ENCODE measurements at regions not wholly inside any gene's neighbourhood (a gene's known extent, or its start where the extent isn't known, plus 50 kb on each side); places are given as distances from the start of the nearest gene placed in this dataset.
"Not testable (repeated sequence)": the region's sequence is repeated elsewhere in the genome, so short reads cannot be mapped to it uniquely, and the experiment has no call there.

GRCh38 chr20:29306390-29307072 is 1950.9 kb upstream of the DEFB115 start:
- ChIA-PET POLR2A (no interaction called here), CTCF (no interaction called here)
- H3K36me3 ChIP-seq (ENCODE audit: control insufficient read depth in 2 of 2, insufficient read depth in 1 of 2, low read length in 2 of 2): no peaks in the 10 kb centered on the region
- H3K9me3 ChIP-seq (ENCODE audit: control insufficient read depth, insufficient read depth, low read depth, low read length): no peaks in the 10 kb centered on the region
- H3K27ac ChIP-seq (ENCODE audit: extremely low read depth, low read depth, low read length): no peak overlapping the region
- TF ChIP-seq GLIS1 (tag by site-specific recombination; IDR thresholded peaks at IDR 0.05): no peak
- no peak for TF ChIP-seq ZNF311 (tag by site-specific recombination; IDR thresholded peaks at IDR 0.05; ENCODE audit: borderline replicate concordance)
- no peak for TF ChIP-seq ZBTB8A (tag by site-specific recombination; IDR thresholded peaks at IDR 0.05)
- no peak for TF ChIP-seq ZNF354C (tag by site-specific recombination; IDR thresholded peaks at IDR 0.05; ENCODE audit: borderline replicate concordance, low read depth)
- no peak for TF ChIP-seq OSR2 (tag by site-specific recombination; IDR thresholded peaks at IDR 0.05)
- H3K4me1 ChIP-seq (ENCODE audit: control insufficient read depth, insufficient read depth, low read length): no peaks in the 10 kb centered on the region
- no peak overlapping the region for H3K4me3 ChIP-seq (ENCODE audit: low read depth, low read length)

- H3K4me1 ChIP-seq (ENCODE audit: control insufficient read depth, insufficient read depth, low read length); CTCF ChIA-PET; H3K9me3 ChIP-seq (ENCODE audit: control insufficient read depth, insufficient read depth, low read depth, low read length); H3K36me3 ChIP-seq (ENCODE audit: control insufficient read depth in 2 of 2, insufficient read depth in 1 of 2, low read length in 2 of 2); POLR2A ChIA-PET; H3K27ac ChIP-seq (ENCODE audit: extremely low read depth, low read depth, low read length); H3K4me3 ChIP-seq (ENCODE audit: low read depth, low read length): not testable (repeated sequence)
These were observed 1950.0 kb upstream of the DEFB115 start for GRCh38 chr20:29307484-29307883.

- H3K27ac ChIP-seq (ENCODE audit: extremely low read depth, low read depth, low read length); CTCF ChIA-PET; H3K36me3 ChIP-seq (ENCODE audit: control insufficient read depth in 2 of 2, insufficient read depth in 1 of 2, low read length in 2 of 2); POLR2A ChIA-PET; H3K4me3 ChIP-seq (ENCODE audit: low read depth, low read length); H3K4me1 ChIP-seq (ENCODE audit: control insufficient read depth, insufficient read depth, low read length); H3K9me3 ChIP-seq (ENCODE audit: control insufficient read depth, insufficient read depth, low read depth, low read length): not testable (repeated sequence)
- TF ChIP-seq ZNF596 (tag by site-specific recombination; IDR thresholded peaks at IDR 0.05): peak; percentile 93
- 0 out of 2 replicates have a peak, but pooled peaks have one; percentile 23 for TF ChIP-seq ZNF366 (tag by site-specific recombination; conservative IDR thresholded peaks at IDR 0.05)
These were observed 1948.5 kb upstream of the DEFB115 start for GRCh38 chr20:29308956-29309355.

- H3K4me1 ChIP-seq (ENCODE audit: control insufficient read depth, insufficient read depth, low read length); H3K4me3 ChIP-seq (ENCODE audit: low read depth, low read length); H3K27ac ChIP-seq (ENCODE audit: extremely low read depth, low read depth, low read length); POLR2A ChIA-PET; H3K9me3 ChIP-seq (ENCODE audit: control insufficient read depth, insufficient read depth, low read depth, low read length); CTCF ChIA-PET; H3K36me3 ChIP-seq (ENCODE audit: control insufficient read depth in 2 of 2, insufficient read depth in 1 of 2, low read length in 2 of 2): not testable (repeated sequence)
These were observed 1948.0 kb upstream of the DEFB115 start for GRCh38 chr20:29309481-29309880.

- H3K4me1 ChIP-seq (ENCODE audit: control insufficient read depth, insufficient read depth, low read length); H3K36me3 ChIP-seq (ENCODE audit: control insufficient read depth in 2 of 2, insufficient read depth in 1 of 2, low read length in 2 of 2); H3K27ac ChIP-seq (ENCODE audit: extremely low read depth, low read depth, low read length); H3K4me3 ChIP-seq (ENCODE audit: low read depth, low read length); H3K9me3 ChIP-seq (ENCODE audit: control insufficient read depth, insufficient read depth, low read depth, low read length); POLR2A ChIA-PET; CTCF ChIA-PET: not testable (repeated sequence)
These were observed 1946.4 kb upstream of the DEFB115 start for GRCh38 chr20:29311046-29311445.

GRCh38 chr20:29312679-29313078 is 1944.8 kb upstream of the DEFB115 start:
- H3K4me1 ChIP-seq (ENCODE audit: control insufficient read depth, insufficient read depth, low read length); H3K9me3 ChIP-seq (ENCODE audit: control insufficient read depth, insufficient read depth, low read depth, low read length); POLR2A ChIA-PET; H3K27ac ChIP-seq (ENCODE audit: extremely low read depth, low read depth, low read length); H3K36me3 ChIP-seq (ENCODE audit: control insufficient read depth in 2 of 2, insufficient read depth in 1 of 2, low read length in 2 of 2); CTCF ChIA-PET; H3K4me3 ChIP-seq (ENCODE audit: low read depth, low read length): not testable (repeated sequence)

- Histone ChIP-seq H3K4me3 (ENCODE audit: low read depth, low read length) (no peak overlapping the region), H3K27ac (ENCODE audit: extremely low read depth, low read depth, low read length) (no peak overlapping the region), H3K4me1 (ENCODE audit: control insufficient read depth, insufficient read depth, low read length) (no peaks in the 10 kb centered on the region), H3K9me3 (ENCODE audit: control insufficient read depth, insufficient read depth, low read depth, low read length) (no peaks in the 10 kb centered on the region), H3K36me3 (ENCODE audit: control insufficient read depth in 2 of 2, insufficient read depth in 1 of 2, low read length in 2 of 2) (no peaks in the 10 kb centered on the region)
- ChIA-PET CTCF (no interaction called here), POLR2A (no interaction called here)
- TF ChIP-seq ZNF843 (tag by site-specific recombination; IDR thresholded peaks at IDR 0.05) (no peak), ZNF211 (tag by site-specific recombination; IDR thresholded peaks at IDR 0.05; ENCODE audit: low read depth) (no peak), ZBTB1 (tag by site-specific recombination; IDR thresholded peaks at IDR 0.05) (no peak), SCRT2 (tag by site-specific recombination; IDR thresholded peaks at IDR 0.05) (no peak), ZNF391 (tag by site-specific recombination; IDR thresholded peaks at IDR 0.05; ENCODE audit: borderline replicate concordance, low read depth) (no peak), ZNF530 (tag by site-specific recombination; IDR thresholded peaks at IDR 0.05; ENCODE audit: low read depth) (no peak), MZF1 (tag by site-specific recombination; IDR thresholded peaks at IDR 0.05; ENCODE audit: borderline replicate concordance) (no peak), ZEB2 (tag by site-specific recombination; IDR thresholded peaks at IDR 0.05) (no peak), PATZ1 (tag by site-specific recombination; IDR thresholded peaks at IDR 0.05) (no peak), GLIS1 (tag by site-specific recombination; IDR thresholded peaks at IDR 0.05) (no peak), ZNF623 (tag by site-specific recombination; IDR thresholded peaks at IDR 0.05) (no peak), ZNF571 (tag by site-specific recombination; IDR thresholded peaks at IDR 0.05) (no peak)
These were observed 1944.0 kb upstream of the DEFB115 start for GRCh38 chr20:29313481-29313880.
